GM18517 (cell line): ENCODE measurements at regions not wholly inside any gene's neighbourhood (a gene's known extent, or its start where the extent isn't known, plus 50 kb on each side); places are given as distances from the start of the nearest gene placed in this dataset.
"Not testable (repeated sequence)": the region's sequence is repeated elsewhere in the genome, so short reads cannot be mapped to it uniquely, and the experiment has no call there.

Source experiments
- ATAC-seq: cut with Tn5 transposase; IDR thresholded peaks from one replicate; pipeline ENCODE4 v1.9.1; 2021; ENCODE audit warnings: mild to moderate bottlenecking, moderate library complexity; ENCODE audit not compliant: unreplicated experiment

- no peak for ATAC-seq
These were observed 996.4 kb upstream of the WWC1 start for GRCh38 chr5:167294882-167295680.

- no peak for ATAC-seq
These were observed 995.8 kb upstream of the WWC1 start for GRCh38 chr5:167295681-167296005.

- ATAC-seq = no peak
These were observed 995.4 kb upstream of the WWC1 start for GRCh38 chr5:167296066-167296465.

GRCh38 chr5:167296661-167297060 lies 994.8 kb upstream of the WWC1 start:
- ATAC-seq = no peak

- ATAC-seq = not testable (repeated sequence)
These were observed 991.6 kb upstream of the WWC1 start for GRCh38 chr5:167299861-167300260.

GRCh38 chr5:167303582-167303981 lies 987.9 kb upstream of the WWC1 start:
- ATAC-seq = no peak

GRCh38 chr5:167304834-167305469 lies 986.5 kb upstream of the WWC1 start:
- no peak for ATAC-seq

GRCh38 chr5:167305591-167306213 lies 985.7 kb upstream of the WWC1 start:
- no peak for ATAC-seq

- no peak for ATAC-seq
These were observed 984.4 kb upstream of the WWC1 start for GRCh38 chr5:167307042-167307441.

- no peak for ATAC-seq
These were observed 983.0 kb upstream of the WWC1 start for GRCh38 chr5:167308466-167308865.

- no peak for ATAC-seq
These were observed 981.4 kb upstream of the WWC1 start for GRCh38 chr5:167309941-167310517.

- no peak for ATAC-seq
These were observed 980.1 kb upstream of the WWC1 start for GRCh38 chr5:167311340-167311739.

GRCh38 chr5:167312225-167312624 lies 979.2 kb upstream of the WWC1 start:
- ATAC-seq = no peak

GRCh38 chr5:167315762-167316161 lies 975.7 kb upstream of the WWC1 start:
- ATAC-seq = no peak

GRCh38 chr5:167317884-167318283 lies 973.6 kb upstream of the WWC1 start:
- no peak for ATAC-seq

GRCh38 chr5:167319243-167319642 lies 972.2 kb upstream of the WWC1 start:
- ATAC-seq = no peak

- ATAC-seq = no peak
These were observed 971.4 kb upstream of the WWC1 start for GRCh38 chr5:167320019-167320418.

- ATAC-seq = no peak
These were observed 959.1 kb upstream of the WWC1 start for GRCh38 chr5:167332309-167332708.

GRCh38 chr5:167336161-167336560 lies 955.3 kb upstream of the WWC1 start:
- no peak for ATAC-seq

- ATAC-seq = no peak
These were observed 952.2 kb upstream of the WWC1 start for GRCh38 chr5:167339205-167339604.

GRCh38 chr5:167346461-167346860 lies 945.0 kb upstream of the WWC1 start:
- ATAC-seq = no peak
